K562 (cell line): ENCODE measurements at regions not wholly inside any gene's neighbourhood (a gene's known extent, or its start where the extent isn't known, plus 50 kb on each side); places are given as distances from the start of the nearest gene placed in this dataset.
A peak's percentile ranks its signal among the peaks of the same experiment; 100 is the strongest.

Experiments
- ATAC-seq: fragments of 200-7000 bp; cut with Tn5 transposase; 3 replicates; pipeline ENCODE4 v1.9.1; 2020; ENCODE audit warnings: moderate library complexity
- BruUV-seq: library from RNA; stranded (reverse); fragments of 400-500 nt; replicated peaks from 2 replicates; lab custom pipeline; 2021; lab: Mats Ljungman, UMichigan
- CTCF ChIA-PET: fragments of 300-600 bp; formaldehyde crosslinking; extraction: SDS; loops from one replicate; lab custom pipeline; 2021; ENCODE audit warnings: low intra/inter-chr PET ratio; lab: Yijun Ruan, JAX
- POLR2A ChIA-PET: fragments of 300-600, 350-650 bp; sonication (Branson Sonifier 250); formaldehyde crosslinking; extraction: SDS; loops from one replicate; lab custom pipeline; 2021; ENCODE audit warnings: antibody characterized with exemption, inconsistent platforms; lab: Yijun Ruan, JAX
- DNase-seq, 4 experiments: peaks; one replicate each; pipeline versions ENCODE4 v3.0.0 to v3.0.0-alpha.2; 2011 to 2018; ENCODE audit warnings: low spot score in 3 of 4, mixed read lengths in 3 of 4; ENCODE audit errors: extremely low read depth in 1 of 4
- FAIRE-seq: peaks from 2 replicates; lab custom pipeline; 2011; peaks lifted over from hg19 to GRCh38; lab: Jason Lieb, UNC
- H2AFZ ChIP-seq: 2 replicates; pipeline ENCODE4 v1.6.0; 2011; ENCODE audit warnings: low read depth, low read length, control low read depth, inconsistent platforms
- H3K27ac ChIP-seq: fragments of 200-600 bp; 3 replicates; pipeline ENCODE4 v1.8.0; 2011; ENCODE audit warnings: low read depth, mild to moderate bottlenecking, control low read depth, inconsistent platforms, low read length, moderate library complexity, mixed read lengths; ENCODE audit errors: extremely low read depth
- H3K27me3 ChIP-seq, 2 experiments: fragments of 300-600 bp in 1 of 2; 2 replicates in 1 of 2; 3 replicates in 1 of 2; pipeline versions ENCODE4 v1.6.0 to v1.8.0; 2011; ENCODE audit warnings: inconsistent platforms in 2 of 2, low read length in 2 of 2, mild to moderate bottlenecking in 1 of 2, mixed read lengths in 1 of 2, moderate library complexity in 1 of 2; ENCODE audit not compliant: control insufficient read depth in 2 of 2, insufficient read depth in 2 of 2
- H3K36me3 ChIP-seq: fragments of 300-600 bp; 3 replicates; pipeline ENCODE4 v1.8.0; 2011; ENCODE audit warnings: mild to moderate bottlenecking, low read length, inconsistent platforms; ENCODE audit not compliant: control insufficient read depth, insufficient read depth
- H3K4me1 ChIP-seq, 2 experiments: fragments of 200-600 bp in 1 of 2; replicated peaks in 1 of 2; 2 replicates in 1 of 2; 3 replicates in 1 of 2; pipeline versions ENCODE4 v1.5.1 to v1.8.0; 2011; ENCODE audit warnings: inconsistent platforms in 2 of 2, low read length in 2 of 2, mild to moderate bottlenecking in 1 of 2, mixed read lengths in 1 of 2, moderate library complexity in 1 of 2; ENCODE audit not compliant: control insufficient read depth in 2 of 2, insufficient read depth in 2 of 2
- H3K4me2 ChIP-seq: 2 replicates; pipeline ENCODE4 v1.6.1; 2011; ENCODE audit warnings: low read length, control low read depth, inconsistent platforms, mixed read lengths; ENCODE audit not compliant: insufficient read depth
- H3K4me3 ChIP-seq: fragments of 200-600 bp; sonication (generic), shearing (Covaris generic); 2 replicates; pipeline ENCODE4 v1.5.1; 2016; ENCODE audit warnings: control low read depth, inconsistent platforms
- H3K79me2 ChIP-seq: fragments of 200-600 bp; 3 replicates; pipeline ENCODE4 v1.8.0; 2011; ENCODE audit warnings: low read length, inconsistent platforms; ENCODE audit not compliant: control insufficient read depth, insufficient read depth
- H3K9ac ChIP-seq, 2 experiments: 2 replicates each; pipeline versions ENCODE4 v1.6.0 to v1.6.1; 2011; ENCODE audit warnings: low read depth in 2 of 2, low read length in 2 of 2, control low read depth in 1 of 2, inconsistent platforms in 1 of 2, mild to moderate bottlenecking in 1 of 2, mixed read lengths in 1 of 2; ENCODE audit not compliant: insufficient read depth in 1 of 2
- H3K9me1 ChIP-seq: one replicate; pipeline ENCODE4 v1.6.0; 2011; ENCODE audit warnings: inconsistent platforms, mild to moderate bottlenecking, low read length, moderate library complexity; ENCODE audit not compliant: control insufficient read depth, insufficient read depth
- H3K9me3 ChIP-seq: replicated peaks from 2 replicates; pipeline ENCODE4 v1.5.1; 2011; ENCODE audit warnings: low read depth, low read length, inconsistent platforms; ENCODE audit not compliant: control insufficient read depth, insufficient read depth
- H4K20me1 ChIP-seq: replicated peaks from 2 replicates; pipeline ENCODE4 v1.6.1; 2011; ENCODE audit warnings: low read length, inconsistent platforms, mixed read lengths; ENCODE audit not compliant: control insufficient read depth, insufficient read depth
- CEBPZ ChIP-seq: fragments of 150-350 bp; IDR thresholded peaks from 2 replicates; pipeline ENCODE4 v1.6.1; 2014; ENCODE audit warnings: low read depth, mild to moderate bottlenecking, low read length, borderline replicate concordance
- TFE3 ChIP-seq: fragments of 450-650 bp; formaldehyde crosslinking; IDR thresholded peaks from 2 replicates; pipeline ENCODE4 v1.4.0; 2020; ENCODE audit warnings: mild to moderate bottlenecking, mixed read lengths
- ZNF699 ChIP-seq: fragments of 250-450 bp; sonication (Bioruptor Pico); IDR thresholded peaks from 2 replicates; pipeline ENCODE4 v1.8.0; 2021; ENCODE audit warnings: mild to moderate bottlenecking, moderate library complexity; ENCODE audit not compliant: insufficient replicate concordance
- WGBS: fragments of 100-300 bp; shearing (Covaris generic); methylation state at CpG from one replicate; pipeline ENCODE4 v1.1.6; 2016; ENCODE audit warnings: low coverage, mixed read lengths; ENCODE audit not compliant: insufficient coverage; ENCODE audit errors: missing lambda C conversion rate; 5-methylcytosine and 5-hydroxymethylcytosine counted together
- in situ Hi-C: fragments of 300-500 bp; cut with MboI; formaldehyde crosslinking; loops from 4 replicates; pipeline ENCODE4 v1.15.0; 2018; ENCODE audit warnings: inconsistent platforms, mixed read lengths
- intact Hi-C: fragments of 100-400 bp; cut with micrococcal nuclease; formaldehyde crosslinking; loops from 2 replicates; pipeline ENCODE4 v1.14.2; 2022

- no peak for TF ChIP-seq CEBPZ
Measured at GRCh38 chr12:126147321-126147720, 1082.1 kb downstream of the AACS start (continued).

- Histone ChIP-seq H3K9ac (no peak overlapping the region), H3K9me3 (no peaks in the 10 kb centered on the region), H3K27me3 (no peaks in the 10 kb centered on the region), H3K27ac (no peak overlapping the region), H3K36me3 (no peaks in the 10 kb centered on the region), H3K79me2 (no peaks in the 10 kb centered on the region), H2AFZ (no peak overlapping the region), H3K4me2 (no peak overlapping the region), H3K9me1 (no peaks in the 10 kb centered on the region), H3K4me1 (no peaks in the 10 kb centered on the region), H3K4me3 (no peak overlapping the region), H4K20me1 (no peaks in the 10 kb centered on the region)
- in situ Hi-C loops = no loop called here
- no peak for ATAC-seq
- no peak for FAIRE-seq
- WGBS = under 1% methylated on average over 12 of the region's 12 CpGs
- TF ChIP-seq TFE3 = peak; percentile 57
- no peak for TF ChIP-seq ZNF699 (CRISPR knock-in tag)
- no TSS peak for BruUV-seq
- intact Hi-C loops = no loop called here
- CTCF ChIA-PET = no interaction called here
- DNase-seq = no peak
- POLR2A ChIA-PET = interaction anchor here (0.7 kb wide), 1 partner anchor 847 kb away, joined by 3 read pairs; no protein-coding TSS in a partner anchor
Measured at GRCh38 chr12:126156806-126157574, 1091.8 kb downstream of the AACS start.
